Fibroblast of mammary gland (primary cell): ENCODE measurements at regions not wholly inside any gene's neighbourhood (a gene's known extent, or its start where the extent isn't known, plus 50 kb on each side); places are given as distances from the start of the nearest gene placed in this dataset.
"Not testable (repeated sequence)": the region's sequence is repeated elsewhere in the genome, so short reads cannot be mapped to it uniquely, and the experiment has no call there.

Source experiments
- DNase-seq: peaks from one replicate; pipeline ENCODE4 v3.0.0-alpha.2; 2010; ENCODE audit warnings: low read depth
- H3K4me3 ChIP-seq: 2 replicates; pipeline ENCODE4 v1.5.1; 2011; ENCODE audit warnings: low read depth, mild to moderate bottlenecking, low read length, moderate library complexity; ENCODE audit not compliant: control insufficient read depth
- TF ChIP-seq, protein P1 (sequence below): conservative IDR thresholded peaks from 2 replicates; pipeline ENCODE4 v1.5.1; 2011; ENCODE audit warnings: low read depth, low read length, inconsistent platforms; ENCODE audit not compliant: control insufficient read depth, insufficient read depth

DNA sequence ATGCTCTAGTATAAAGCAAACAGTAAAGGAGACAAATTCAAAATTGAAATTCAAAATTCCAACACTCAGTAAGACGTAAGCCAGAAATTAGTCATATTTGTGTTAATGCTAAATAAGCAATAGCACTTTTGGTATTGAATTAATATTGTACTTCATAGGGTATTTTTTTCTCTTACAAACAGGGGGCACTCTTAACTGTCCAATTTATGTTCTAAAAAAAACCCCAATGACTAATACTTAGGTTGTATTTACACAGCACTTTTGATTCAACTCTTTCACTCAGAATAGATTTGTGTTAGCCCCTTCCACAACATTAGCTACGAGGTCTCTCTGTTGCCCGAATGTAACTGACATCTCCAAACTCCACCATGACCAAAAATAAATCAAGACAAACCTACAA is 284.9 kb upstream of the COBL start:
- DNase-seq = no peak
- H3K4me3 ChIP-seq = no peak overlapping the region
- TF ChIP-seq, protein P1, sequence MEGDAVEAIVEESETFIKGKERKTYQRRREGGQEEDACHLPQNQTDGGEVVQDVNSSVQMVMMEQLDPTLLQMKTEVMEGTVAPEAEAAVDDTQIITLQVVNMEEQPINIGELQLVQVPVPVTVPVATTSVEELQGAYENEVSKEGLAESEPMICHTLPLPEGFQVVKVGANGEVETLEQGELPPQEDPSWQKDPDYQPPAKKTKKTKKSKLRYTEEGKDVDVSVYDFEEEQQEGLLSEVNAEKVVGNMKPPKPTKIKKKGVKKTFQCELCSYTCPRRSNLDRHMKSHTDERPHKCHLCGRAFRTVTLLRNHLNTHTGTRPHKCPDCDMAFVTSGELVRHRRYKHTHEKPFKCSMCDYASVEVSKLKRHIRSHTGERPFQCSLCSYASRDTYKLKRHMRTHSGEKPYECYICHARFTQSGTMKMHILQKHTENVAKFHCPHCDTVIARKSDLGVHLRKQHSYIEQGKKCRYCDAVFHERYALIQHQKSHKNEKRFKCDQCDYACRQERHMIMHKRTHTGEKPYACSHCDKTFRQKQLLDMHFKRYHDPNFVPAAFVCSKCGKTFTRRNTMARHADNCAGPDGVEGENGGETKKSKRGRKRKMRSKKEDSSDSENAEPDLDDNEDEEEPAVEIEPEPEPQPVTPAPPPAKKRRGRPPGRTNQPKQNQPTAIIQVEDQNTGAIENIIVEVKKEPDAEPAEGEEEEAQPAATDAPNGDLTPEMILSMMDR = no peak

DNA sequence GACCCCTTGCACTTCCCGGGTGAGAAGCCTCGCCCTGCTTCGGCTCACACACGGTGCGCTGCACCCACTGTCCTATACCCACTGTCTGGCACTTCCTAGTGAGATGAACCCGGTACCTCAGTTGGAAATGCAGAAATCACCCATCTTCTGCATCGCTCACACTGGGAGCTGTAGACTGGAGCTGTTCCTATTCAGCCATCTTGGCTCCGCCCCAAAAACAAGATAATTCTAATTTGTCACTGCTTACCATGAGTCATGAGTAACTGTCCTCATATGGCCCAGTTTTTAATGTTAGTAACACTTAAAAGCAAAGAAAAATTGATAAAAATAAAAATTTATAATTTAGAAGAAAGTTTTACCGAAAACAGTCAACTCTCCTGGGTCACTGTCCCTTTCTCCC is 283.3 kb upstream of the COBL start:
- H3K4me3 ChIP-seq, DNase-seq: not testable (repeated sequence)

DNA sequence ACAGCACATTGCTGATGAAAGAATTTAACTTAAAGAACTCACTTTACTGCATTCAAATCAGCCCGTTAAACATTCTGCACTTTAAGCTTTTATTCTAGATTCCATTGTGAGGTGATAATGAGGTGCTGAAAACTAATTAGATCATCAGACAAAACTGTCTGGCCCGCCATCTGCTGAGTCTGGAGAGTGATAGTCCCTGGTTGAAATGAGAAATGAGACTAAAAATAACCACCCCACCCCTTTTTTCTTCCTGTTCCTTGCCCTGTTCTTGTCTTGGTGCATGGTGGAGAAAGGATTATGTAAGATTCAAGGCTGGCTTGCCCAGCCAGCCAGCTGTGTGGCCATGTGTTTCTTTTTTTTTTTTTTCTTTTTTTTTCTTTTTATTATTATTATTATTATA is 277.0 kb upstream of the COBL start:
- TF ChIP-seq, protein P1 = no peak
- no peak for DNase-seq

DNA sequence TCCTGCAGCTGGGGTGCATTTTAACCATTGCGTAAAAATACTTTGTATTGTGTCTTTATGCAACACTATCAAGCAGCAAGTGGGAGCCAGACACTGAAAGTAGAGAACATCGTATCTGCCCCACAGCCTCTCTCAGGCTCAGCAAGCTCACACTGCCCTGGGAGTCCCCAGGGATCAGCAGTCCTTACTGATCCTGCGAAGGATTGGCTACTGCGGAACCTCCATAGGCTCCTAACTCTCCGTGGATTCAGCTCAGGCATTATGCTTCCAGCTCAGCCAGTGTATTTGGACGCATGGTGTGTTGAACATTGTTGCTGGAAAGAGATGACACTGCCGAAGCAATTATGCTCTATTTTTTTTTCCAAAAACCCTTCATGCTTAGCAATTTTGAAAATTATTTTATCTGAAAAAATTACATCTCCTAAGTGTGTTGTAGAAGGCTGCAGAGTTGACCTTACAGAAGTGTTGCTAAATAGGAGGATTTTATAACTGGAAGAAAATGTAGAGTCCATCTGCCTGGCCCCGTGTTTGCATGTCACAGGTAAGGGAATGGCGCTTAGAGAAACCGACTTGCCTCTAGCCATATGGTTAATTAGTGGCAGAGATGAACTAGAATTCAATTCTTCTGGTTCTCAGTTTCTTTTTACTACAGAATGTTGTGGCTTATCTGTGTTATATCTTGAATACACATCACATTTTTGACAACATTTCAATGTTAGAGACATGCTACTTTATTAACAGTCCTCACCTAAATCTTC is 276.4 kb upstream of the COBL start:
- TF ChIP-seq, protein P1 = no peak
- DNase-seq = no peak

More for the DNA sequence above, 277.0 kb upstream of the COBL start:
- no peak overlapping the region for H3K4me3 ChIP-seq

DNA sequence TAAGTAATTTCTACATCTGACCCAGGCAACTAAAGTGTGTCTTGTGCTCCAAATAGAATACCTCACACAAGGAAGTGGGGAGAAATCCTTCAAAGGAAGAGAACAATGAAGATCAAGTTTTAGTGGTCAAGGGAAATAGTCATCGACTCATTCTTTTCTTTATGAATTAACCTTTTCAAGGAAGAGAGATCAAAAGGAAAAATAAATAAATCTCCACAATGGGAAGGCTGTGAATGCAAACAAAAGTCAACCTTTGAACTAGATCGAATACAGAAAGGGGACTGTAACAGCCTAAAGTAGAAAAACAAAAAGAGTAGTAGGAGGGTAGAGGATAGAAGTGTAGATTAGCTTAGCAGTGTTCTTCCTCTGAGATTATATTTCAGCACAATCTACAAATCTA is 274.6 kb upstream of the COBL start:
- H3K4me3 ChIP-seq = no peak overlapping the region
- DNase-seq = no peak
- TF ChIP-seq, protein P1 = no peak

More for the DNA sequence above, 276.4 kb upstream of the COBL start:
- no peak overlapping the region for H3K4me3 ChIP-seq

DNA sequence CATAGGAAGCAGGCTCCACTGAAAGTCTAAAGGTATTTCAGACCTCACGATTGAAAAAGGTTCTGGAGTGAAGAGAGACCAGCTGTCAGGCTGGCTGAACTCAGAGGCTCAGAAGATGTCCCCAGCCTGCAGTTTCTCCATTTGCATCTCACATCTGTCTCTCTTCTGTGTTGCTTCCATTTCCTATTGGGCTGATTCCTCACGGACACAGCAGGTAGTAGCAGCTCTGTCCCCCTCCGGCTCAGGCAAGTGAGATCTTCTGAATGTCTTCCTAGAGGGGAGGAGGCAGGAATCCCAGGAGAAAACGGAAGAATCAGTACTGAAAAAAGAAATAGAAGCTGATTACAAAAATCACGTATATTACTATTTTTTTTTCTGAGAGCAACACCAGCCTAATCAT is 274.1 kb upstream of the COBL start:
- DNase-seq = no peak
- no peak overlapping the region for H3K4me3 ChIP-seq
- TF ChIP-seq, protein P1 = no peak

DNA sequence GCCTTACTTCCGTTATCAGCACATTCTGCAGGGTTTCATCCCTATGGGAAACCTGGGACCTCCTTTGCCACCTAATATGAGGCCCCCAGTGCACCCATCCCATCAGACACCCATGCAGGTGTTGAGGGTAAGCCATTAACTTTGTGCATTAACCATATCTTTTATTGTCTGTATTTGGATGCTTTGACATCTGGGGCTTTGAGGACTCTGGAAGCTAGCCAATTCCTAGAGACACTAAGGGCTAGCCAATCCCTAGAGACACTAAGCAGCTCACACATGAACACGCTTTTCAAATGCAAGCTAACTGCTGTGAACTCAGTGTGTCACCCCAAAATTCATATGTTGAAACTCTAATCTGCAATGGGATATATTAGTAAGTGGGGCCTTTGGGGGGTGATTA is 272.5 kb upstream of the COBL start:
- DNase-seq = no peak
- TF ChIP-seq, protein P1 = no peak
- H3K4me3 ChIP-seq = no peak overlapping the region
